ENCODE measurements at regions not wholly inside any gene's neighbourhood (a gene's known extent, or its start where the extent isn't known, plus 50 kb on each side); places are given as distances from the start of the nearest gene placed in this dataset.

GRCh38 chr3:159928071-159928491 is 60.6 kb upstream of the IL12A start:
- no peaks in the 10 kb centered on the region for H3K36me3 ChIP-seq (ENCODE audit: control insufficient read depth in 2 of 2, insufficient read depth in 2 of 2, low read length in 2 of 2)
- H3K27ac ChIP-seq (ENCODE audit: low read depth in 2 of 2, low read length in 2 of 2): no peak overlapping the region
- no peak overlapping the region for H3K4me3 ChIP-seq (ENCODE audit: low read length in 2 of 2)
- H3K9ac ChIP-seq (ENCODE audit: low read depth in 1 of 2, low read length in 2 of 2): no peak overlapping the region
- H3K4me1 ChIP-seq (ENCODE audit: control insufficient read depth in 2 of 2, insufficient read depth in 2 of 2, low read length in 2 of 2): peaks cover 0 to 3% of the 10 kb centered on the region in 2 donors
- no peaks in the 10 kb centered on the region for H3K9me3 ChIP-seq (ENCODE audit: control insufficient read depth in 2 of 2, low read length in 2 of 2)
- H3K27me3 ChIP-seq (ENCODE audit: control insufficient read depth in 2 of 2, insufficient read depth in 2 of 2, low read length in 2 of 2): no peaks in the 10 kb centered on the region

GRCh38 chr3:159928666-159929065 is 60.0 kb upstream of the IL12A start:
- Histone ChIP-seq H3K4me3 (ENCODE audit: low read length in 2 of 2) (no peak overlapping the region), H3K9me3 (ENCODE audit: control insufficient read depth in 2 of 2, low read length in 2 of 2) (peaks cover 0 to 1% of the 10 kb centered on the region in 2 donors), H3K27ac (ENCODE audit: low read depth in 2 of 2, low read length in 2 of 2) (no peak overlapping the region), H3K9ac (ENCODE audit: low read depth in 1 of 2, low read length in 2 of 2) (no peak overlapping the region), H3K36me3 (ENCODE audit: control insufficient read depth in 2 of 2, insufficient read depth in 2 of 2, low read length in 2 of 2) (no peaks in the 10 kb centered on the region), H3K4me1 (ENCODE audit: control insufficient read depth in 2 of 2, insufficient read depth in 2 of 2, low read length in 2 of 2) (peaks cover 0 to 3% of the 10 kb centered on the region in 2 donors), H3K27me3 (ENCODE audit: control insufficient read depth in 2 of 2, insufficient read depth in 2 of 2, low read length in 2 of 2) (no peaks in the 10 kb centered on the region)

GRCh38 chr3:159929171-159930141 is 59.2 kb upstream of the IL12A start:
- Histone ChIP-seq H3K4me1 (ENCODE audit: control insufficient read depth in 2 of 2, insufficient read depth in 2 of 2, low read length in 2 of 2) (peaks cover 0 to 3% of the 10 kb centered on the region in 2 donors), H3K27me3 (ENCODE audit: control insufficient read depth in 2 of 2, insufficient read depth in 2 of 2, low read length in 2 of 2) (no peaks in the 10 kb centered on the region), H3K27ac (ENCODE audit: low read depth in 2 of 2, low read length in 2 of 2) (peak overlapping the region; percentile 14 to 23), H3K9ac (ENCODE audit: low read depth in 1 of 2, low read length in 2 of 2) (no peak overlapping the region), H3K4me3 (ENCODE audit: low read length in 2 of 2) (peak overlapping the region in 1 of 2 donors; percentile 41), H3K9me3 (ENCODE audit: control insufficient read depth in 2 of 2, low read length in 2 of 2) (peaks cover 3 to 5% of the 10 kb centered on the region in 2 donors), H3K36me3 (ENCODE audit: control insufficient read depth in 2 of 2, insufficient read depth in 2 of 2, low read length in 2 of 2) (no peaks in the 10 kb centered on the region)

GRCh38 chr3:159934216-159934615 is 54.4 kb upstream of the IL12A start:
- H3K4me3 ChIP-seq (ENCODE audit: low read length in 2 of 2): no peak overlapping the region

GRCh38 chr3:159936541-159936940 is 52.1 kb upstream of the IL12A start:
- no peaks in the 10 kb centered on the region for H3K4me1 ChIP-seq (ENCODE audit: control insufficient read depth in 2 of 2, insufficient read depth in 2 of 2, low read length in 2 of 2)
- H3K9ac ChIP-seq (ENCODE audit: low read depth in 1 of 2, low read length in 2 of 2): no peak overlapping the region
- H3K9me3 ChIP-seq (ENCODE audit: control insufficient read depth in 2 of 2, low read length in 2 of 2): peaks cover 3 to 5% of the 10 kb centered on the region in 2 donors
- no peak overlapping the region for H3K27ac ChIP-seq (ENCODE audit: low read depth in 2 of 2, low read length in 2 of 2)
- no peaks in the 10 kb centered on the region for H3K27me3 ChIP-seq (ENCODE audit: control insufficient read depth in 2 of 2, insufficient read depth in 2 of 2, low read length in 2 of 2)
- H3K4me3 ChIP-seq (ENCODE audit: low read length in 2 of 2): no peak overlapping the region
- no peaks in the 10 kb centered on the region for H3K36me3 ChIP-seq (ENCODE audit: control insufficient read depth in 2 of 2, insufficient read depth in 2 of 2, low read length in 2 of 2)

More at GRCh38 chr3:159934216-159934615, 54.4 kb upstream of the IL12A start:
- Histone ChIP-seq H3K9ac (ENCODE audit: low read depth in 1 of 2, low read length in 2 of 2) (no peak overlapping the region), H3K27ac (ENCODE audit: low read depth in 2 of 2, low read length in 2 of 2) (no peak overlapping the region), H3K4me1 (ENCODE audit: control insufficient read depth in 2 of 2, insufficient read depth in 2 of 2, low read length in 2 of 2) (no peaks in the 10 kb centered on the region), H3K27me3 (ENCODE audit: control insufficient read depth in 2 of 2, insufficient read depth in 2 of 2, low read length in 2 of 2) (no peaks in the 10 kb centered on the region), H3K36me3 (ENCODE audit: control insufficient read depth in 2 of 2, insufficient read depth in 2 of 2, low read length in 2 of 2) (no peaks in the 10 kb centered on the region), H3K9me3 (ENCODE audit: control insufficient read depth in 2 of 2, low read length in 2 of 2) (peaks cover 3 to 5% of the 10 kb centered on the region in 2 donors)

- Histone ChIP-seq H3K27ac (ENCODE audit: low read depth in 2 of 2, low read length in 2 of 2) (no peak overlapping the region), H3K36me3 (ENCODE audit: control insufficient read depth in 2 of 2, insufficient read depth in 2 of 2, low read length in 2 of 2) (no peaks in the 10 kb centered on the region), H3K4me3 (ENCODE audit: low read length in 2 of 2) (no peak overlapping the region), H3K9me3 (ENCODE audit: control insufficient read depth in 2 of 2, low read length in 2 of 2) (peaks cover 3 to 5% of the 10 kb centered on the region in 2 donors), H3K27me3 (ENCODE audit: control insufficient read depth in 2 of 2, insufficient read depth in 2 of 2, low read length in 2 of 2) (no peaks in the 10 kb centered on the region), H3K9ac (ENCODE audit: low read depth in 1 of 2, low read length in 2 of 2) (no peak overlapping the region), H3K4me1 (ENCODE audit: control insufficient read depth in 2 of 2, insufficient read depth in 2 of 2, low read length in 2 of 2) (no peaks in the 10 kb centered on the region)
Measured at GRCh38 chr3:159937561-159938166, 51.0 kb upstream of the IL12A start.

GRCh38 chr3:159938714-159939113 is 49.9 kb upstream of the IL12A start:
- Histone ChIP-seq H3K9me3 (ENCODE audit: control insufficient read depth in 2 of 2, low read length in 2 of 2) (peaks cover 2 to 5% of the 10 kb centered on the region in 2 donors), H3K4me3 (ENCODE audit: low read length in 2 of 2) (no peak overlapping the region), H3K36me3 (ENCODE audit: control insufficient read depth in 2 of 2, insufficient read depth in 2 of 2, low read length in 2 of 2) (no peaks in the 10 kb centered on the region), H3K4me1 (ENCODE audit: control insufficient read depth in 2 of 2, insufficient read depth in 2 of 2, low read length in 2 of 2) (no peaks in the 10 kb centered on the region), H3K27ac (ENCODE audit: low read depth in 2 of 2, low read length in 2 of 2) (no peak overlapping the region), H3K27me3 (ENCODE audit: control insufficient read depth in 2 of 2, insufficient read depth in 2 of 2, low read length in 2 of 2) (no peaks in the 10 kb centered on the region), H3K9ac (ENCODE audit: low read depth in 1 of 2, low read length in 2 of 2) (no peak overlapping the region)

Measured in mucosa of rectum (tissue), 2 donors.